Esophagus squamous epithelium (tissue), 4 donors: ENCODE measurements at regions not wholly inside any gene's neighbourhood (a gene's known extent, or its start where the extent isn't known, plus 50 kb on each side); places are given as distances from the start of the nearest gene placed in this dataset.

Experiments
- POLR2A ChIP-seq, 4 donors: fragments of 450-650 bp; IDR thresholded peaks; one replicate each; pipeline ENCODE4 v1.6.1; 2017; ENCODE audit warnings: antibody characterized with exemption in 4 of 4, mild to moderate bottlenecking in 4 of 4, moderate library complexity in 3 of 4
- TF ChIP-seq, protein P1 (sequence below), 6 experiments: fragments of 450-650 bp in 4 of 6; fragments of 200-600 bp in 2 of 6; sonication (generic) in 2 of 6; IDR thresholded peaks; one replicate each; pipeline ENCODE4 v1.5.1; 2016 to 2019; ENCODE audit warnings: antibody characterized with exemption in 6 of 6, mild to moderate bottlenecking in 4 of 6, moderate library complexity in 4 of 6

DNA sequence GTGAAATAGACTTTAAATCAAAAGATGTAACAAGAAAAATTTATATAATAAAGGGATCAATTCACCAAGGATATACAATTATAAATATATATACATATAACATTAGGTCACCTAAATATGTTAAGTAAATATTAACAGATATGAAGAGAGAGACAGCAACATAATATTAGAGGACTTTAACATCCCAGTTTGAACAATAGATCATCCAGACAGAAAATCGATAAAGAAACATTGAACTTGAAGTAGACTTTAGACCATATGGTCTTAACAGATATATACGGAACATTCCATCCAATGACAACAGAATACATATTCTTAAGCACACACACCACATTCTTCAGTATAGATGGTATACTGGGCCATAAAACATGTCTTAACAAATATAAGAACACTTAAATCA, 649.6 kb upstream of the SETBP1 start:
- TF ChIP-seq POLR2A (IDR thresholded peaks at IDR 0.05): no peak
- TF ChIP-seq, protein P1, sequence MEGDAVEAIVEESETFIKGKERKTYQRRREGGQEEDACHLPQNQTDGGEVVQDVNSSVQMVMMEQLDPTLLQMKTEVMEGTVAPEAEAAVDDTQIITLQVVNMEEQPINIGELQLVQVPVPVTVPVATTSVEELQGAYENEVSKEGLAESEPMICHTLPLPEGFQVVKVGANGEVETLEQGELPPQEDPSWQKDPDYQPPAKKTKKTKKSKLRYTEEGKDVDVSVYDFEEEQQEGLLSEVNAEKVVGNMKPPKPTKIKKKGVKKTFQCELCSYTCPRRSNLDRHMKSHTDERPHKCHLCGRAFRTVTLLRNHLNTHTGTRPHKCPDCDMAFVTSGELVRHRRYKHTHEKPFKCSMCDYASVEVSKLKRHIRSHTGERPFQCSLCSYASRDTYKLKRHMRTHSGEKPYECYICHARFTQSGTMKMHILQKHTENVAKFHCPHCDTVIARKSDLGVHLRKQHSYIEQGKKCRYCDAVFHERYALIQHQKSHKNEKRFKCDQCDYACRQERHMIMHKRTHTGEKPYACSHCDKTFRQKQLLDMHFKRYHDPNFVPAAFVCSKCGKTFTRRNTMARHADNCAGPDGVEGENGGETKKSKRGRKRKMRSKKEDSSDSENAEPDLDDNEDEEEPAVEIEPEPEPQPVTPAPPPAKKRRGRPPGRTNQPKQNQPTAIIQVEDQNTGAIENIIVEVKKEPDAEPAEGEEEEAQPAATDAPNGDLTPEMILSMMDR (IDR thresholded peaks at IDR 0.05): no peak
